B cell (primary cell): ENCODE measurements at regions not wholly inside any gene's neighbourhood (a gene's known extent, or its start where the extent isn't known, plus 50 kb on each side); places are given as distances from the start of the nearest gene placed in this dataset.

Source experiments
- ATAC-seq: fragments of 200-7000 bp; cut with Tn5 transposase; one replicate; pipeline ENCODE4 v1.10.0; 2021; ENCODE audit warnings: low read depth, mild to moderate bottlenecking, moderate number of reproducible peaks, moderate library complexity
- CTCF ChIA-PET: fragments of 350-600 bp; sonication (Branson Sonifier 250); formaldehyde crosslinking; loops from one replicate; lab custom pipeline; 2021; ENCODE audit warnings: antibody characterized with exemption, inconsistent platforms; lab: Charles Lee
- POLR2A ChIA-PET: fragments of 350-600 bp; sonication (Branson Sonifier 250); formaldehyde crosslinking; loops from one replicate; lab custom pipeline; 2021; ENCODE audit warnings: antibody characterized with exemption; lab: Charles Lee
- DNase-seq: peaks from one replicate; pipeline ENCODE4 v3.0.0; 2013
- H2AFZ ChIP-seq: 2 replicates; pipeline ENCODE4 v1.6.1; 2012; ENCODE audit warnings: mild to moderate bottlenecking, low read depth, low read length; ENCODE audit not compliant: insufficient read depth, poor library complexity, severe bottlenecking
- H3K27ac ChIP-seq, 2 donors: 1 replicate in 1 of 2; 2 replicates in 1 of 2; pipeline ENCODE4 v1.5.1; 2012 to 2013; ENCODE audit warnings: low read length in 2 of 2, mild to moderate bottlenecking in 2 of 2, moderate library complexity in 1 of 2
- H3K27me3 ChIP-seq, 4 experiments: fragments of 200-600 bp in 1 of 4; sonication (generic) in 1 of 4; replicated peaks in 1 of 4; 1 replicate in 2 of 4; 2 replicates in 2 of 4; pipeline versions ENCODE4 v1.6.1 to v1.7.0; 2013 to 2016; ENCODE audit warnings: low read length in 3 of 4, mild to moderate bottlenecking in 2 of 4, mixed read lengths in 1 of 4, moderate library complexity in 1 of 4; ENCODE audit not compliant: insufficient read depth in 4 of 4, control insufficient read depth in 3 of 4; ENCODE audit errors: control extremely low read depth in 1 of 4
- H3K36me3 ChIP-seq, 2 experiments: replicated peaks in 1 of 2; 1 replicate in 1 of 2; 2 replicates in 1 of 2; pipeline versions ENCODE4 v1.6.1 to v1.7.1; 2013; ENCODE audit warnings: low read length in 1 of 2; ENCODE audit not compliant: insufficient read depth in 2 of 2, control insufficient read depth in 1 of 2; ENCODE audit errors: control extremely low read depth in 1 of 2, extremely low read depth in 1 of 2
- H3K4me1 ChIP-seq, 2 donors: fragments of 200-600 bp in 1 of 2; sonication (generic) in 1 of 2; 1 replicate in 1 of 2; 2 replicates in 1 of 2; pipeline versions ENCODE4 v1.5.1 to v1.6.1; 2013 to 2017; ENCODE audit warnings: low read length in 2 of 2; ENCODE audit not compliant: control insufficient read depth in 2 of 2, insufficient read depth in 2 of 2
- H3K4me2 ChIP-seq: replicated peaks from 2 replicates; pipeline ENCODE3; 2012; ENCODE audit warnings: mild to moderate bottlenecking, low read depth, low read length; ENCODE audit not compliant: poor library complexity, severe bottlenecking
- H3K4me3 ChIP-seq, 5 experiments: fragments of 200-600 bp in 1 of 5; sonication (generic) in 1 of 5; 1 replicate in 3 of 5; 2 replicates in 2 of 5; pipeline versions ENCODE4 v1.5.1 to v1.7.0; 2011 to 2016; ENCODE audit warnings: low read length in 4 of 5, mild to moderate bottlenecking in 4 of 5, low read depth in 2 of 5, control low read depth in 1 of 5, moderate library complexity in 1 of 5; ENCODE audit not compliant: insufficient read depth in 1 of 5; ENCODE audit errors: control extremely low read depth in 1 of 5, extremely low read depth in 1 of 5
- H3K79me2 ChIP-seq: fragments of 200-600 bp; sonication (generic); one replicate; pipeline ENCODE4 v1.6.0; 2016; ENCODE audit warnings: low read length; ENCODE audit not compliant: control insufficient read depth, insufficient read depth
- H3K9ac ChIP-seq: fragments of 200-600 bp; sonication (generic); 2 replicates; pipeline ENCODE4 v1.6.1; 2017; ENCODE audit warnings: mild to moderate bottlenecking, low read length, moderate library complexity
- H3K9me3 ChIP-seq, 3 donors: one replicate each; pipeline versions ENCODE4 v1.6.1 to v1.7.1; 2013; ENCODE audit warnings: low read length in 2 of 3; ENCODE audit not compliant: control insufficient read depth in 2 of 3, insufficient read depth in 1 of 3; ENCODE audit errors: control extremely low read depth in 1 of 3
- H4K20me1 ChIP-seq: 2 replicates; pipeline ENCODE4 v1.6.0; 2012; ENCODE audit warnings: mild to moderate bottlenecking, low read length; ENCODE audit not compliant: insufficient read depth, control insufficient read depth, poor library complexity, severe bottlenecking
- H3K27ac Mint-ChIP-seq: one replicate; pipeline ENCODE4 v1.8.0; 2021; ENCODE audit warnings: mixed read lengths
- H3K27me3 Mint-ChIP-seq: one replicate; pipeline ENCODE4 v1.8.0; 2021; ENCODE audit warnings: mixed read lengths
- H3K4me1 Mint-ChIP-seq: one replicate; pipeline ENCODE4 v1.8.0; 2021; ENCODE audit warnings: mixed read lengths
- H3K4me3 Mint-ChIP-seq: one replicate; pipeline ENCODE4 v1.8.0; 2021; ENCODE audit warnings: mixed read lengths
- H3K9me3 Mint-ChIP-seq: one replicate; pipeline ENCODE4 v1.8.0; 2022; ENCODE audit warnings: mixed read lengths; ENCODE audit not compliant: insufficient read depth
- EZH2 ChIP-seq: IDR thresholded peaks from 2 replicates; pipeline ENCODE4 v1.6.1; 2012; ENCODE audit warnings: borderline replicate concordance, low read depth, mild to moderate bottlenecking, moderate library complexity, low read length; ENCODE audit not compliant: insufficient read depth, poor library complexity, severe bottlenecking
- WGBS: methylation state at CpG from one replicate; pipeline ENCODE4 v1.1.5; 2013; ENCODE audit warnings: missing lambda C conversion rate; ENCODE audit not compliant: insufficient coverage; 5-methylcytosine and 5-hydroxymethylcytosine counted together
- intact Hi-C: fragments of 100-400 bp; cut with micrococcal nuclease; formaldehyde crosslinking; loops from one replicate; pipeline ENCODE4 v1.10.0; 2022
- TF ChIP-seq, protein P1 (sequence below): fragments of 200-600 bp; IDR thresholded peaks from one replicate; pipeline ENCODE4 v1.8.0; 2022; ENCODE audit warnings: antibody characterized with exemption, mild to moderate bottlenecking

GRCh38 chr16:86185089-86185488 is 286.1 kb downstream of the IRF8 start:
- no peaks in the 10 kb centered on the region for H3K79me2 ChIP-seq
- intact Hi-C loops, result no loop called here
- no peak overlapping the region for H3K27ac ChIP-seq
- TF ChIP-seq, protein P1, sequence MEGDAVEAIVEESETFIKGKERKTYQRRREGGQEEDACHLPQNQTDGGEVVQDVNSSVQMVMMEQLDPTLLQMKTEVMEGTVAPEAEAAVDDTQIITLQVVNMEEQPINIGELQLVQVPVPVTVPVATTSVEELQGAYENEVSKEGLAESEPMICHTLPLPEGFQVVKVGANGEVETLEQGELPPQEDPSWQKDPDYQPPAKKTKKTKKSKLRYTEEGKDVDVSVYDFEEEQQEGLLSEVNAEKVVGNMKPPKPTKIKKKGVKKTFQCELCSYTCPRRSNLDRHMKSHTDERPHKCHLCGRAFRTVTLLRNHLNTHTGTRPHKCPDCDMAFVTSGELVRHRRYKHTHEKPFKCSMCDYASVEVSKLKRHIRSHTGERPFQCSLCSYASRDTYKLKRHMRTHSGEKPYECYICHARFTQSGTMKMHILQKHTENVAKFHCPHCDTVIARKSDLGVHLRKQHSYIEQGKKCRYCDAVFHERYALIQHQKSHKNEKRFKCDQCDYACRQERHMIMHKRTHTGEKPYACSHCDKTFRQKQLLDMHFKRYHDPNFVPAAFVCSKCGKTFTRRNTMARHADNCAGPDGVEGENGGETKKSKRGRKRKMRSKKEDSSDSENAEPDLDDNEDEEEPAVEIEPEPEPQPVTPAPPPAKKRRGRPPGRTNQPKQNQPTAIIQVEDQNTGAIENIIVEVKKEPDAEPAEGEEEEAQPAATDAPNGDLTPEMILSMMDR, result no peak
- TF ChIP-seq EZH2, result no peak
- no peak overlapping the region for H3K9ac ChIP-seq
- POLR2A ChIA-PET, result no interaction called here
- no peak for DNase-seq
- no peak overlapping the region for H3K4me3 Mint-ChIP-seq
- no peaks in the 10 kb centered on the region for H3K4me1 ChIP-seq
- no peak overlapping the region for H3K4me2 ChIP-seq
- H3K9me3 Mint-ChIP-seq, result no peaks in the 10 kb centered on the region
- ATAC-seq, result no peak
- WGBS, result 72% methylated on average over 4 of the region's 6 CpGs
- no peaks in the 10 kb centered on the region for H3K27me3 ChIP-seq
- no peak overlapping the region for H2AFZ ChIP-seq
- no peak overlapping the region for H3K27ac Mint-ChIP-seq
- CTCF ChIA-PET, result no interaction called here
- peaks cover 13% of the 10 kb centered on the region for H3K27me3 Mint-ChIP-seq
- H3K9me3 ChIP-seq, result peaks cover 0 to 10% (median 0%) of the 10 kb centered on the region in 3 donors
- no peaks in the 10 kb centered on the region for H4K20me1 ChIP-seq
- no peak overlapping the region for H3K4me3 ChIP-seq
- no peaks in the 10 kb centered on the region for H3K36me3 ChIP-seq
- no peaks in the 10 kb centered on the region for H3K4me1 Mint-ChIP-seq

- Histone ChIP-seq H2AFZ (no peak overlapping the region), H3K27ac (no peak overlapping the region), H3K79me2 (no peaks in the 10 kb centered on the region), H3K9me3 (peaks cover 0 to 8% (median 0%) of the 10 kb centered on the region in 3 donors), H3K36me3 (no peaks in the 10 kb centered on the region), H3K9ac (no peak overlapping the region), H3K27me3 (no peaks in the 10 kb centered on the region), H3K4me3 (no peak overlapping the region), H3K4me2 (no peak overlapping the region), H4K20me1 (no peaks in the 10 kb centered on the region), H3K4me1 (no peaks in the 10 kb centered on the region)
- no peak overlapping the region for H3K4me3 Mint-ChIP-seq
- WGBS, result 97% methylated on average over 8 of the region's 13 CpGs
- H3K27ac Mint-ChIP-seq, result no peak overlapping the region
- no peaks in the 10 kb centered on the region for H3K9me3 Mint-ChIP-seq
- DNase-seq, result no peak
- ChIA-PET POLR2A (no interaction called here), CTCF (no interaction called here)
- peaks cover 20% of the 10 kb centered on the region for H3K27me3 Mint-ChIP-seq
- intact Hi-C loops, result no loop called here
- TF ChIP-seq EZH2, result no peak
- TF ChIP-seq, protein P1, result no peak
- no peaks in the 10 kb centered on the region for H3K4me1 Mint-ChIP-seq
- no peak for ATAC-seq
Measured at GRCh38 chr16:86186313-86186712, 287.4 kb downstream of the IRF8 start.
